ENCODE measurements at regions not wholly inside any gene's neighbourhood (a gene's known extent, or its start where the extent isn't known, plus 50 kb on each side); places are given as distances from the start of the nearest gene placed in this dataset.
A peak's percentile ranks its signal among the peaks of the same experiment; 100 is the strongest.
"Not testable (repeated sequence)": the region's sequence is repeated elsewhere in the genome, so short reads cannot be mapped to it uniquely, and the experiment has no call there.

DNA sequence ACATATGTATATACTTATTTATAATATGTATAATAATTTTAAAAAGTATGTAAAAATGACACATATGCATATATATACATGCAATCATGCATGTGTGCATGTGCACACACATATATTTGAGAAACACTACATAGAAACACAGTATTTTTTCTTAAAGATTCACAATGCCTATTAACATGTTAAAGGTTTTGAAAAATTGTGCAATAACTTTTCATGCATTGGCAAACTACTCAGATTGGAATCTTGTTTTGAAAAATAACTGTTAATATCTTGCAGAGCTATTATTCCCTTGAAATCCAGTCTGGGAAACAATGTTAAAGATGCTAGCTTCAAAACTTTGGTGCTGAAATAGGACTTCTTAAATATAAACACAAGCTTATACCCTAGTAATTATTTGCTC is 256.2 kb upstream of the P2RY1 start:
- no peak for DNase-seq (ENCODE audit: low read depth, low spot score)

- DNase-seq (ENCODE audit: low read depth, low spot score), result no peak
Measured at GRCh38 chr3:152581951-152582350, 253.0 kb upstream of the P2RY1 start.

GRCh38 chr3:152583963-152584362 is 251.0 kb upstream of the P2RY1 start:
- no peak for DNase-seq (ENCODE audit: low read depth, low spot score)

GRCh38 chr3:152586974-152587373 is 248.0 kb upstream of the P2RY1 start:
- no peak for DNase-seq (ENCODE audit: low read depth, low spot score)

GRCh38 chr3:152587861-152588260 is 247.1 kb upstream of the P2RY1 start:
- DNase-seq (ENCODE audit: low read depth, low spot score), result no peak

GRCh38 chr3:152589644-152590043 is 245.3 kb upstream of the P2RY1 start:
- no peak for DNase-seq (ENCODE audit: low read depth, low spot score)

DNA sequence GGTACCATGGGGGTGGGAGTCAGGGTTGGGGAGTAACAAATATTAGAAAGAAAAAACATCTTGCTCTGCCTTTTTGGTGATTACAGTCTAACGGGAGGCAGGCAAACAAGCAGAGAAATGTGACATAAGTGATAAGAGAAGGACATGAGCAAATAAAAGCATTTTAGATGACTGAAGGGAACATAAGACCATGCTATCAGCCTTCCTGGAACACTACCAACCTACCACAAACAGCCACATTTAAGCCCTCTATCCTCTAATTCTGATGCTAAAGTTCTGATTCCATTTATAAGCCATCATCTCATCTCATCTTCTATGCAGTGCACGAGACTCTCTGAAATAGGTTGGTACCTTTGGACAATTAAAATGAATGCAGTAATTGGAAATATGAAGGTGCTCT is 243.4 kb upstream of the P2RY1 start:
- no peak for DNase-seq (ENCODE audit: low read depth, low spot score)

- DNase-seq (ENCODE audit: low read depth, low spot score), result no peak
Measured at GRCh38 chr3:152593242-152593641, 241.7 kb upstream of the P2RY1 start.

DNA sequence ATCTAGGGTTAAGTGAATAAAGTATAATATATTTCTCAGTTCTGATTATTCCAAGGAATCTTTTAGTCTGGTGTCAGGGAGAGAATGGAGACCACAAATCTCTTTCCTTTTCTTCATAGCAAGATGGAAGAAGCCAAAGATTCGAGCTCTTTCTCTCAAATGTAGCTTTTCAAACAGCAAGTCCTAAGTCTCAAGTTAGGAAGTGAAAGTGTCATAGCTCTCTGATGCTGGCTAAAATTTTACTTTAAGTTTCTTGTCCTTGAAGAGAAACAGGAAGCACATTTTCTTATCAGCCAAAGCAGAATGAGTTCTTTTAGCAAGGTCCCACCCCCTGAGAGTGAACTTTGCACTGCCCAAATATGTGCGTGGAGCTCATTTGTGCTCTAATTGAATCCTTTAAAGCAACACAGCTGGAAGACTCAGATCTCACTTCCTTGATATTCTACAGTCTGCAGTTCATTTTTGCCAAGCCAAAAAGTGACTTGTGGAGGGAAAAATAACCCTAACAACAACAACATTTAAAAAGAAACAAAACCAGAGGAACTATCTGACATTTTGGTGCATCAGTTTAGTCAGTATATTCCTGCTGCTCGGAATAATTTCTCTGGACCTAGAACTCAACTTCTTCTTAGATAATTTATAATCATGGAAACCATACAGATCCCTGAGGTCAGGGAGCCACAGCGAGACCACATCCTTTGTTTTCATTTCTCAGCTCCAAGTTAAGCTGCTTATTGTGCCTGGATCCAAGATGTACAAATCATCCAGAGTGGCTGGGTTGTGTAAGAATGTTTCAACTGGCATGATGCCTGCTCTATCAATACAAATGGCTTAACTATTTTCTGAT is 238.7 kb upstream of the P2RY1 start:
- DNase-seq (ENCODE audit: low read depth, low spot score), result peak; percentile 9

DNA sequence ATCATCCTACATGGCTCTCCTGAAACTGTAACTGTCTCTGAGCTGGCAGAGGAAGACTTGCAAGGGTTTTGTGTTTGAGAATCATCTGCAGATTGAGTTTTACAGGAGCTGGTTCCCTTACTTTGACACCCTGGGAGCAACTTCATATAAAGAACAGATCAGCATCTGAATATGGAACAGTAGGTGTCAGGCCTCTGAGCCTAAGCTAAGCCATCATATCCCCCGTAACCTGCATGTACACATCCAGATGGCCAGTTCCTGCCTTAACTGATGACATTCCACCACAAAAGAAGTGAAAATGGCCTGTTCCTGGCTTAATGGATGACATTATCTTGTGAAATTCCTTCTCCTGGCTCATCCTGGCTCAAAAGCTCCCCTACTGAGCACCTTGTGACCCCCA is 238.1 kb upstream of the P2RY1 start:
- not testable (repeated sequence) for DNase-seq (ENCODE audit: low read depth, low spot score)

GRCh38 chr3:152606146-152606545 is 228.8 kb upstream of the P2RY1 start:
- DNase-seq (ENCODE audit: low read depth, low spot score), result no peak

DNA sequence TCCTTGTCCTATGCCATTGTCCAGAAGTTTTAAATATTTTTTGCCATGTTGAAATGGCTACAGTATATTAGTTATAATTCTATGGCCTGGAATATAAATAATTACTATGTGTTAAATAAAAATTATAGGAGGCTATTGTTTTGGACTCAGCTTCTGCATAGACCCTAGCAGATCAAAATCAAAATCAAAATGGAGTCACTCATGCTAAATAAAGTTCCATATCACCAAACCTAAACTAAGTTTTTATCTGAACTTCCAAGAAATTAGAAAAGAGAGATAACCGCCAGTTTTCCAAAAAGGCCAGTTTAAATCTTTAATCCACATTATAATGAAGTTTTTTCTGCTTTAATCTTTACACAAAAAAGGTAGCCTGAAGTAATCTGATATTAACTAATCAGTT is 227.8 kb upstream of the P2RY1 start:
- DNase-seq (ENCODE audit: low read depth, low spot score), result no peak

DNA sequence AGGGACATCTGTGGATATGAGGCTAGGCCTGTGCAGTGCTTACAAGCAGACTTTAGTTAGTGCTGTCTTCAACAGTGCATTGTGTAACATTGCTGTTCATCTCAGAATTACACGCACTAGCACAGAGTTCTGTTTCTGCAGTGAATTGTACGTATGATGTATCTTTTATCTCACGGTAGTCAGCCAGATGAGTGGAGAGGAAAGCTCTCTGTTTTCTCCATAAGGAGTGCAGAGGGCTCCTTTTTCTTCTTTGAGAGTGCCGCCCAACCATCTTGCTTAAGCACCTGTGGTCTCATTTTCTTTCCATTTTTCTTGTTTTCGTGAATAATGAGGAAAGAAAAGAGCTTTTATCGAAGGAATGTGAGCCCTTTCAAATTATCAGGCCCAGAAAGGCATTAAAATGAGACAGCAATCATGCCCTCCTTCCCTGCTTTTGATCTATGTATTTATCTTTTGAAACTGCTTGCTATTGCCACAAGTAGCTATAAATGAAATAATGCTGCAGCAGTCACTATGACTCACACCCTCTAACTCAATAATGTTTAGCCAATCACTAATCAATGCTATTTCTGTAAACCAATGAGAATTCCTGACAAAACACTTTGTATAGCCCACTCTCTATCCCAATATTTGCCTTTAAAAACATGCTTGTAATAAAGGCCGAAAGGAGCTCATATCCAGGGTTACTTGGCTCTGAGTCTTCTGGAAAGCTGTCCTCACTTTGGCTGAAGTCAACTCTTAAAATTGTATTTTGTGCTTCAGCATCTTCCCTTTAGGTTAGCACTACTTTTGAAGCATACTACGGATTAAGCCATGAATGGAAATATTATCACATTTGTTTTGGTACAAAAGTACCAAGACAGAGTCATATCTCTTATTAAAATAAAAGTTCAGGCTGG is 226.0 kb upstream of the P2RY1 start:
- no peak for DNase-seq (ENCODE audit: low read depth, low spot score)

GRCh38 chr3:152609891-152610290 is 225.0 kb upstream of the P2RY1 start:
- DNase-seq (ENCODE audit: low read depth, low spot score), result peak; percentile 35

DNA sequence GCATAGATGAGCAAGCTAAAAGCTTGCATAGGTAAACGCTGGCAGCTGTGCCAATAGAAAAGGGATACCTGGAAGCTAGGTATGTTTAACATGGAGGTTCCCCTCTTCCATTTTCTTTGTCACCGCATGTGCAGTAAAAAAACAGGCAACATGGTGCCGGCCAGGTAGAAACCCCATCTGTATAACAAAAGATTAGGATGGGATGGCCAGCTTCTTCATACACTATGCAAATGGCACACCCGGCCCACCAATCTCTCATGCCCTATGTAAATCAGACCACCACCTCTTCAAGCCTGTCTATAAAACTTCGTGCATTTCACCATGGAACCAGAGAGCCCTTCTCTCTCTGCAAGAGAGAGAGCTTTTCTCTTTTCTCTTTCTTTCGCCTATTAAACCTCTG is 224.3 kb upstream of the P2RY1 start:
- peak; percentile 33 for DNase-seq (ENCODE audit: low read depth, low spot score)

- no peak for DNase-seq (ENCODE audit: low read depth, low spot score)
Measured at GRCh38 chr3:152611905-152612304, 223.0 kb upstream of the P2RY1 start.

DNA sequence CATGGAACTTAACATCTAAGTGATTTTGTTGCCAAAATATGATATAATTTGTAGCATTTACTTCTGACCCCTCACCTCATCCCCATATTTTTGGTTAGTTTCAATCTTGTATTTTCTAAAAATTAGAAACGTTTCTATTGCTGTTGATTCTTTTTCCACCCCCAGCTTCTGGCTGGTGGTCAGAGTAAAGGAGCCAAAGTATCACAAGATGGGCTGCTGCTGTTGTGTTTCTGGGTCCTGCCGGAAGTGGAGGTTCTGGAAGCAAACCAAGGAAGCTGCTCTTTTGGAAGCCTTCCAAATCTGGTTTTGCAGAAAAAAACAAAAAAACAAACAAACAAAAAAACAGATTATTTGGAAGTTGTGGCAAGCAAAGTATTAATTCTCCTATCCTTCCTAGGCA is 221.1 kb upstream of the P2RY1 start:
- no peak for DNase-seq (ENCODE audit: low read depth, low spot score)

GRCh38 chr3:152615681-152616080 is 219.2 kb upstream of the P2RY1 start:
- no peak for DNase-seq (ENCODE audit: low read depth, low spot score)

DNA sequence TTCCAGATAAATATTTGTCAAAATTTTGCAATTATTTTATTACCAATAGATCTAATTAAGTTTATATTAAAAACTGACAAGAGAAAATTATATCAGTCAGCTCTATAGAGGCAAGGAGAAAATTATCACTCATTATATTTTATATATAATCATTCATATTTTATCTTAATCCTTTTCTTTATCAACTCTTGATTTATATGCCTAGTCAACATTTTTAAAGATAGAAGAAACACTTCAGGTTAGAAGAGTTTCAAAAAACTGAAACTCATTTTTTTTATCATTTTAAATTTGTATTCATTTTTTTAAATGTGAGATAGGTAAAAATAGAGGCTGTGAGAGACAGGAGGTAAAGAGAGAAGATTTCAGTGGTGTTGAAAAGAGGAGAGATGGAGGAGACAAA is 217.3 kb upstream of the P2RY1 start:
- no peak for DNase-seq (ENCODE audit: low read depth, low spot score)

- no peak for DNase-seq (ENCODE audit: low read depth, low spot score)
Measured at GRCh38 chr3:152618529-152618928, 216.4 kb upstream of the P2RY1 start.

DNA sequence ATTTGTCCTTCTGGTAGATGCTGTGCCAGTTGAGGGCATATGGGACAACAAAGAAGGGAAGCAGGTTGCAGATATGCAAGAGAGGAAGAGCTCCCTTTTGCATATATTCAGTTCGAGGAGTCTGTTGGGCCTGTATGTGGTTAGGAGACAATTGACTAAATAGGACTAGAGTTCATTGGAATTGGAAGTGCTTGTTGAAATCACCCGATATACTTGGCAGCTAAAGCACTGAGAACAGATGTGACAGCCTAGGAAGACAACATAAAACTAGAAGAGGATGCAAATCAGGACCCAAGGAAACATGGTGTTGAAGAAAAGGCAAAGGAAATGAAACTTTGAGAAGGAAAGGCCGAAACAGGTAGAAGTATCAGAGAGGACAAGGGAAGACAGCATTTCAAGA is 215.2 kb upstream of the P2RY1 start:
- DNase-seq (ENCODE audit: low read depth, low spot score), result no peak

GRCh38 chr3:152620395-152620794 is 214.5 kb upstream of the P2RY1 start:
- no peak for DNase-seq (ENCODE audit: low read depth, low spot score)

Data from ELF-1 (cell line).